ENCODE measurements at regions not wholly inside any gene's neighbourhood (a gene's known extent, or its start where the extent isn't known, plus 50 kb on each side); places are given as distances from the start of the nearest gene placed in this dataset.

DNA sequence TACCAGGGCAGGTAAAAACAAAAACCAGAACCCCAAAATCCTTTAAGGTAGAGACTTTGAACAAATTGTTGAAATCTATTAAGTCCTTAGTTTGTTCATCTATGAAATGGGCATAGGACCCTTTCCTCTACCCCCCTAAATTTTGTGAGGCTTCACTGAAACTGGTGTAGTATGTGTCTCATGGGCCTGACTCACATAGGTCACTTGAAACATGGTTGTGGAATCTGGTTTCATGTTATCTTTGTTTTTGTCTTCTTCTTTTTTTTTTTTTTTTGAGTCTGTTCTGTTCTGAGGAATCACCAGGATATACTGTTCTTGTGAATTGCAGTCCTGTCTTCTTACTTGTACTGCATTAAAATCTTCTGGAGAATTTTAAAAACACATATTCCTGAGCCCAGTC lies 202.2 kb downstream of the KTN1 start:
- TF ChIP-seq RARB (CRISPR knock-in tag; IDR thresholded peaks at IDR 0.05) (no peak), ARNTL (CRISPR knock-in tag; IDR thresholded peaks at IDR 0.05; ENCODE audit: borderline replicate concordance, low read depth) (no peak), ZFP30 (CRISPR knock-in tag; IDR thresholded peaks at IDR 0.05) (no peak), SNAI2 (CRISPR knock-in tag; IDR thresholded peaks at IDR 0.05) (no peak), ZC3H10 (CRISPR knock-in tag; IDR thresholded peaks at IDR 0.05) (no peak), TCF4 (CRISPR knock-in tag; IDR thresholded peaks at IDR 0.05; ENCODE audit: borderline replicate concordance) (no peak), TSHZ2 (CRISPR knock-in tag; IDR thresholded peaks at IDR 0.05) (no peak), PATZ1 (CRISPR knock-in tag; IDR thresholded peaks at IDR 0.05; ENCODE audit: borderline replicate concordance) (no peak), GLIS3 (CRISPR knock-in tag; IDR thresholded peaks at IDR 0.05) (no peak), ZNF565 (CRISPR knock-in tag; conservative IDR thresholded peaks at IDR 0.05; ENCODE audit: low read depth) (no peak), ESRRG (CRISPR knock-in tag; IDR thresholded peaks at IDR 0.05) (no peak), POU6F1 (CRISPR knock-in tag; IDR thresholded peaks at IDR 0.05; ENCODE audit: borderline replicate concordance, low read depth) (no peak)

All from SK-N-SH treated with all-trans-retinoic acid at 6 μM for 48 hours (cell line).